HEK293 (cell line): ENCODE measurements at regions not wholly inside any gene's neighbourhood (a gene's known extent, or its start where the extent isn't known, plus 50 kb on each side); places are given as distances from the start of the nearest gene placed in this dataset.

Experiments used
- ZNF214 ChIP-seq: fragments of 450-650 bp; formaldehyde crosslinking; IDR thresholded peaks from 2 replicates; pipeline ENCODE4 v1.5.1; 2017; ENCODE audit warnings: missing biosample characterization, mild to moderate bottlenecking, missing genetic modification characterization, borderline replicate concordance
- ZNF274 ChIP-seq, 2 experiments: fragments of 200-500 bp in 1 of 2; fragments of 450-650 bp in 1 of 2; sonication (Bioruptor generic) in 1 of 2; formaldehyde crosslinking in 1 of 2; IDR thresholded peaks; 2 replicates each; pipeline versions ENCODE4 v1.5.1 to v1.6.1; 2014 to 2016; ENCODE audit warnings: borderline replicate concordance in 1 of 2, inconsistent platforms in 1 of 2, low read length in 1 of 2, missing biosample characterization in 1 of 2, missing genetic modification characterization in 1 of 2
- ZNF585B ChIP-seq: fragments of 450-650 bp; formaldehyde crosslinking; IDR thresholded peaks from 2 replicates; pipeline ENCODE4 v1.5.1; 2016; ENCODE audit warnings: missing biosample characterization, missing genetic modification characterization
- ZNF785 ChIP-seq: fragments of 450-650 bp; formaldehyde crosslinking; IDR thresholded peaks from 2 replicates; pipeline ENCODE4 v1.5.1; 2016; ENCODE audit warnings: missing biosample characterization, missing genetic modification characterization
- TF ChIP-seq, protein P1 (sequence below): fragments of 450-650 bp; formaldehyde crosslinking; IDR thresholded peaks from 2 replicates; pipeline ENCODE4 v1.5.1; 2016; ENCODE audit warnings: missing biosample characterization, missing genetic modification characterization

DNA sequence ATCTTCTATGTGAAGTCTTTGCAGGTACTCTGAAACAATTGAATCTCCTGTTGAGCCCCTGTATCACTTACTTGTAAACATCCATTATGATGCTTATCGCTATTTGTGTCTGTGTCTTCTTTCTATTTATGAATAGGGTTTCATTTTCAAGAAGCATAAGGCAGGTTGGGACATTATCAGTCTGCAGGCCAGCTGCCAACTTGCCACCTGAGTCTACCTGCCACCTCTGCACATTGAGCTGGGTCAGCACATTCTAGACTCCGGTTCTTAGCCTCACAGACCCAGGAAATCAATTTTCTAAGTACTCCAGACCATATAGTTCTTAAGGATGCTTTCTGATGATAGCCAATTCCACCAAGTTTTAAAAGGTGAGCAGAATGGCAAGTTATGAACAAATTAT lies 105.7 kb upstream of the MCTP2 start:
- no peak for TF ChIP-seq ZNF274 (IDR thresholded peaks at IDR 0.05; ENCODE audit: low read length)
- no peak for TF ChIP-seq ZNF274 (tag by site-specific recombination; IDR thresholded peaks at IDR 0.05; ENCODE audit: borderline replicate concordance)
- TF ChIP-seq ZNF214 (tag by site-specific recombination), result no peak
- no peak for TF ChIP-seq ZNF785 (tag by site-specific recombination)
- no peak for TF ChIP-seq ZNF585B (tag by site-specific recombination)
- TF ChIP-seq, protein P1, sequence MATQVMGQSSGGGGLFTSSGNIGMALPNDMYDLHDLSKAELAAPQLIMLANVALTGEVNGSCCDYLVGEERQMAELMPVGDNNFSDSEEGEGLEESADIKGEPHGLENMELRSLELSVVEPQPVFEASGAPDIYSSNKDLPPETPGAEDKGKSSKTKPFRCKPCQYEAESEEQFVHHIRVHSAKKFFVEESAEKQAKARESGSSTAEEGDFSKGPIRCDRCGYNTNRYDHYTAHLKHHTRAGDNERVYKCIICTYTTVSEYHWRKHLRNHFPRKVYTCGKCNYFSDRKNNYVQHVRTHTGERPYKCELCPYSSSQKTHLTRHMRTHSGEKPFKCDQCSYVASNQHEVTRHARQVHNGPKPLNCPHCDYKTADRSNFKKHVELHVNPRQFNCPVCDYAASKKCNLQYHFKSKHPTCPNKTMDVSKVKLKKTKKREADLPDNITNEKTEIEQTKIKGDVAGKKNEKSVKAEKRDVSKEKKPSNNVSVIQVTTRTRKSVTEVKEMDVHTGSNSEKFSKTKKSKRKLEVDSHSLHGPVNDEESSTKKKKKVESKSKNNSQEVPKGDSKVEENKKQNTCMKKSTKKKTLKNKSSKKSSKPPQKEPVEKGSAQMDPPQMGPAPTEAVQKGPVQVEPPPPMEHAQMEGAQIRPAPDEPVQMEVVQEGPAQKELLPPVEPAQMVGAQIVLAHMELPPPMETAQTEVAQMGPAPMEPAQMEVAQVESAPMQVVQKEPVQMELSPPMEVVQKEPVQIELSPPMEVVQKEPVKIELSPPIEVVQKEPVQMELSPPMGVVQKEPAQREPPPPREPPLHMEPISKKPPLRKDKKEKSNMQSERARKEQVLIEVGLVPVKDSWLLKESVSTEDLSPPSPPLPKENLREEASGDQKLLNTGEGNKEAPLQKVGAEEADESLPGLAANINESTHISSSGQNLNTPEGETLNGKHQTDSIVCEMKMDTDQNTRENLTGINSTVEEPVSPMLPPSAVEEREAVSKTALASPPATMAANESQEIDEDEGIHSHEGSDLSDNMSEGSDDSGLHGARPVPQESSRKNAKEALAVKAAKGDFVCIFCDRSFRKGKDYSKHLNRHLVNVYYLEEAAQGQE (tag by site-specific recombination), result no peak
